NCI-H748 (cell line): ENCODE measurements at regions not wholly inside any gene's neighbourhood (a gene's known extent, or its start where the extent isn't known, plus 50 kb on each side); places are given as distances from the start of the nearest gene placed in this dataset.

Experiments used
- DNase-seq: peaks from one replicate; lab custom pipeline; 2025; ENCODE audit not compliant: unreplicated experiment; lab: John Stamatoyannopoulos, UW

GRCh38 chr10:44435196-44435595, 50.3 kb upstream of the CXCL12 start:
- DNase-seq: no peak

- DNase-seq: no peak
Observed at GRCh38 chr10:44436240-44436639, 51.3 kb upstream of the CXCL12 start.

GRCh38 chr10:44437840-44438511, 53.1 kb upstream of the CXCL12 start:
- DNase-seq: no peak

DNA sequence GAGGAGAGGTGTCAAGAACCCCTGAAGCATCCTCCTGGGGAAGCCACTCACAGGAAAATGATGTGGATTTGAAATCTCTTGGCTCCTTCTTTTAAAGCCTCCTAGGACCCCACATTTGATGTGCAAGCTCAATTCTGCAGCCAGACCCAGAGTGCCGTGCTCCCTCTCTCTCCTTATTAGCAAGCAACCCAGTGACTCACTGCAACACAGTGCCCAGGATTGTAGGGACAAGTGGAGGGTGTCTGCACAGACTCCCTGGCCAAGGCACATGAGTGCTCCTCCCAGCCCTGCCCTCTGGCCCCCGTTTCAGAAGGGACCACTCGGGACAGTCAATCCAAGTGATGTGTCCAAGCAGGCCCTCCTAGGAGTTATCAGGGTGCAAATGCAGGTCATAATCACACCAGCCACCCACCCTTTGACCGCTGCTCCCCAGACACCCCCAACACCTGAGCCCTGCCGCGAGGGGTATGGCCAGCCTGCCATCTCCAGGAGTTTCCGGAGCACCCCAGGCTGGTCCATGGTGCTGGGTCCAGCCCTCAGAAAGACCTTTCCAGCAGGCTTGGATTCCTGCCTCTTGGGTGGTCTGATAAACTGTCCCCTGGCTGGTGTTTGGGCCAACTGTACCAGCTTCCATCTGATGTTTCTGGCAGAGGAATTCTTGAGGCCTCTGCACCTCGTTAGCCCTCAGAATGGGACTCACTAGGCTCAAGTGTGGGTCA, 54.5 kb upstream of the CXCL12 start:
- DNase-seq: no peak

GRCh38 chr10:44439958-44440244, 55.0 kb upstream of the CXCL12 start:
- DNase-seq: no peak

- DNase-seq: no peak
Observed at GRCh38 chr10:44457259-44457658, 72.4 kb upstream of the CXCL12 start.

DNA sequence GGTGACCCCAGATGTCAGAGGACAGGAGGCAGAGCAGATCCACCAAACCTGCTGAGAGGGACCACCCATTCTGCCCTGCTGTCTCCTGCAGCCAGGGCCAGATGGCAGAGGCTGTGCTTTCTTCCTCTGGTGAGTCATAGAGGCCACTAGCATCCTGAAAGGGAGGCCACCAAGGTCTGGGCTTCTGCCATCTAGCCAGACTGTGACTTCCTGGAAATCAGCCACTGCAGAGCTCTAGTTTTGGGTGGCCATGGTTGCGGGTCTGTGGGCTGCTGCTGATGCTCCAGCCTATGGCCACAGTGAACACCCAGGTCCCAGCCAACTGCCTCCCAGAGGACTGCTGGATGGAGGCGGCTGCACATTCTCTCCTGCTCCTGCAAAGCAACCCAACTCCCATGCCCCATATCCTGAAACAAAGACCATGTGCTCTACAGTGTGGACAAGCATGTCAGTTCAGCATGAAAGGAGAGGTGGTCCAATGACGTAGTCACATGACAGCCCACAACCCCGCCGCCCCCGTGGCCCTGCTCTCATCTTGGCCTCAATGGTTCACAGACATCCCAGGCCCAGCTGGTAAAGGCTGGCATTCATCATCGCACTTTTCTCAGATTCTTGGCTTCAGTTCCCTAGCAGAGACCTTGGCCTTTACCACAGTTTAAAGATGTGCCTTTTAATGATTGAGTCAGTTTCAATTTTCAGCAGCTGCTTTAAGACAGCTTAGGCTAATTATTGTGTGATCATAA, 73.9 kb upstream of the CXCL12 start:
- DNase-seq: no peak

- DNase-seq: no peak
Observed at GRCh38 chr10:44459671-44460070, 74.8 kb upstream of the CXCL12 start.

- no peak for DNase-seq
Observed at GRCh38 chr10:44460416-44460815, 75.5 kb upstream of the CXCL12 start.

- peak; percentile 9 for DNase-seq
Observed at GRCh38 chr10:44462338-44462914, 77.5 kb upstream of the CXCL12 start.

GRCh38 chr10:44463511-44464121, 78.7 kb upstream of the CXCL12 start:
- DNase-seq: peak; percentile 10

- no peak for DNase-seq
Observed at GRCh38 chr10:44464503-44464902, 79.6 kb upstream of the CXCL12 start.

GRCh38 chr10:44465401-44466115, 80.7 kb upstream of the CXCL12 start:
- DNase-seq: no peak

DNA sequence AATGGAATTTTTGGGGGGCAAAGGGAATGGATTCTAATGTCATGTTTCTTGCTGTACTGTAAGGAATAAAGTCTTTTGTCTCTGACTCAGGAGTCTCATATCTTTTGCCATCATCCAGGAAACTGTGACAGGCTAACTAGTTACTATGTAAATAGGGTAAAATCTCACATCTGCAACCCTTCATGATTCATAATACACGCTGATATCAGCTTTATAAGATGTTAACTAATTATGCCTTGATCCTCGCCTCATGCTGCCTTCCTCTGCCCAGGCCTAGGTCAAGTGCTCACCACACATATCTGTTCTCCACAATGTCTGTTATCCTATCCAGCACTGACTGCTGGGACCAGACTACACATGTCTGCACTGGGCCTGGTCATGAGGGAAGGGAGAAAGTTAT, 81.3 kb upstream of the CXCL12 start:
- no peak for DNase-seq

DNA sequence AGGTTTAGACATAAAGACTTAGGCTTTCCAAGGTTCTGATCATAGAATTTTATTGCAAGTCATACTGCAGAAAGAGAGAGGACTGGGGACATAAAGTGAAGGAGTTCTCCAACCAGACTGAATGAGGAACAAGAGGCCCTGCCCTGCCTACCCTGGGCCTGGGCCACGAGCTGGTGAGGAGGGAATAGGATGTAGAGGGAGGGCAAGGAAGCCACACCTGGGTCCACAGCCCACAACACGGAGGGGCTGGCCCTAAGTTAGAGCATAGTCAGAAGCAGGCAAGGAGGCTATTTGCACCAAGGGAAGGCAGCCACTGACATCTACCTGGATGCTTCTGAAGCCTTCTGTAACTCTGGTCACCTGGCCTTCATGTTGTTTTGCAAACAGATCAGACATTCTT, 82.2 kb upstream of the CXCL12 start:
- DNase-seq: no peak

GRCh38 chr10:44467900-44468299, 83.0 kb upstream of the CXCL12 start:
- no peak for DNase-seq

DNA sequence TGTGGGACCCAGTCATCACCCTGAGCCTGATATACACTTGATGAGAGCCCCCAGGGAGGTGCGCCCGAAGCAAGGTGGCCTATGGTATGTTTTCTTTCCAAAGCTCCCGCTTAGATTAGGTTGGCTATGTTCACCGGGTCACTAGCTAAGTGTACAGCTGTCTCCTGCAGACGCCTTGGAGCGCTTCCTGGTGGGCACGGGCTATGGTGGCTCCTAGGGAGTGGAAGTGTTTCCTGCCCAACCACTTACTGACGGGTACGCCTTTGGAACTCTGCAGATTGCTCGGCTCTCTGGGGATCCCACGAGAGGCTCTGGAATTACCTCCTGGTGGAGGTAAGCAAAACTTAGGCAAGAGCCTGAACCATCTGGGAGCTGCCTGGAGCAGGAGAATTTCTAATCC, 83.6 kb upstream of the CXCL12 start:
- DNase-seq: no peak

DNA sequence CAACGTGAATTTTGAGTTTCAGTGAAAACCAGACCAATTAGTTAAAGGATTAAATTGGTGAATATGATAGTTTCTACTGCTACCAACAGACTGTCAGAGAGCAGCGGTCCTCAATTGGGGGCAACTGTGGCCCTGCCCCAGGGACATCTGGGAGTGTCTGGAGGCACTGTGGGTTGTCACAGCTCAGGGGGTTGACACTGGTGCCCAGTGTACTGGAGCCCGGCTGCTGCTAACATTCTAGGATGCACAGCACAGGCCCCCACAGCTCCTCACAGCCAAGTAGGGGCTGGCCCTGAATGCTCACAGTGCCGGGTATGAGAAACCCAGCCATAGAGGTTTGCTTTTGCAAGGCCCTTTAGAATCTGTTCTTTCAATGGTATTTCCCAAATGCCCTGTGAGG, 84.1 kb upstream of the CXCL12 start:
- no peak for DNase-seq

DNA sequence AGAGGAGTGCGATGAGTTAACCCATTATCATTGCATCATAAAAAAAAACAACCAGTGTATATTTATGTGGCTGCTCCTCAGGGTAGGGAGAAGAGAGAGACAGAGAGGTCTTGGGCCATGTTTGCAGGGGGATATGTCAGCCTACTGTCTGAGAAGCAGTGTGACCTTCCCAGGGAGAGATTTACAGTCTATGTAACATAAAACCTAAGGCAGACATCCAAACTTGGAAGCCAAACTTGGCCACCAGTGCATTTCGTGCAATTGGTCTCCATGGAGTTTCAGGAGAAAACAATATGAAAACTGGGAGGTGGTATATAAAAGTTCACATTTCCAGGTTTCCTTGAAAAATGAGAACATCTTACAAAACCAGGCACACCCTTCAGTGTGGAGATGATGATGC, 85.9 kb upstream of the CXCL12 start:
- DNase-seq: no peak

- DNase-seq: no peak
Observed at GRCh38 chr10:44471410-44471809, 86.5 kb upstream of the CXCL12 start.

- DNase-seq: no peak
Observed at GRCh38 chr10:44473146-44473545, 88.2 kb upstream of the CXCL12 start.
